ENCODE measurements at regions not wholly inside any gene's neighbourhood (a gene's known extent, or its start where the extent isn't known, plus 50 kb on each side); places are given as distances from the start of the nearest gene placed in this dataset.

DNA sequence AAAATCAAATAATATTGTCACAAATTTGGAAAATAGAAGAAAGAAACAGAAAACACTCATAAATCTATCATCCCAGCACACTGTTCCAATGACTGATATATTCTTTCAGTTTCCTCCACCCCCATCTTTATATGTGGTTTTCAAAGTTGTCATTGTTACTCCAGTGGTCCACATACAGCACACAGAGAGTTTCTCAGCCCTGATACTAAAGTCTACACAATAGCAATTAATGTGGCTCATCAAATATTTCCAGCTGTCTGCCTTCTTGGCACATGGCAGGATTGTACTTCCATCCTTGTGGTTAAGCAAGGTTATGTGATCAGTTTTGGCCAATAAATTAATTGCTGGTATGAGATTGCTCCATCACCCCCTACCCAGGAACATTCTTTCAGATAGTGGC is 221.7 kb downstream of the PDCD6IP start:
- no peaks in the 10 kb centered on the region for H3K9me3 ChIP-seq (ENCODE audit: insufficient read depth, low read depth, low read length)
- no peak overlapping the region for H4K8ac ChIP-seq (ENCODE audit: low read depth, low read length)
- no peak overlapping the region for H3K23ac ChIP-seq (ENCODE audit: low read length)
- H2AFZ ChIP-seq (ENCODE audit: insufficient read depth, low read length, poor library complexity), result no peak overlapping the region
- H2BK12ac ChIP-seq (ENCODE audit: low read length), result no peak overlapping the region
- H4K91ac ChIP-seq (ENCODE audit: low read depth, low read length), result no peak overlapping the region
- H2BK120ac ChIP-seq (ENCODE audit: insufficient read depth, low read length, poor library complexity), result no peak overlapping the region
- no peak overlapping the region for H2BK5ac ChIP-seq (ENCODE audit: low read depth, low read length, poor library complexity)
- no peak overlapping the region for H4K12ac ChIP-seq (ENCODE audit: low read depth, low read length)
- H3K36me3 ChIP-seq (ENCODE audit: control insufficient read depth in 1 of 2, insufficient read depth in 2 of 2, low read length in 2 of 2), result no peaks in the 10 kb centered on the region
- no peak for DNase-seq
- H3K14ac ChIP-seq (ENCODE audit: low read length), result no peak overlapping the region
- H3K27ac ChIP-seq (ENCODE audit: low read depth, low read length), result no peak overlapping the region
- H3K27me3 ChIP-seq (ENCODE audit: insufficient read depth, low read length), result no peaks in the 10 kb centered on the region
- no peaks in the 10 kb centered on the region for H3K79me2 ChIP-seq (ENCODE audit: control insufficient read depth, insufficient read depth, low read length, poor library complexity)
- no peak overlapping the region for H3K4ac ChIP-seq (ENCODE audit: low read depth, low read length)
- H3K4me3 ChIP-seq (ENCODE audit: low read depth, low read length), result no peak overlapping the region
- no peaks in the 10 kb centered on the region for H3K79me1 ChIP-seq (ENCODE audit: low read length)
- no peak overlapping the region for H3K18ac ChIP-seq (ENCODE audit: low read length)
- H3K4me1 ChIP-seq (ENCODE audit: control insufficient read depth in 1 of 2, insufficient read depth in 2 of 2, low read length in 2 of 2), result no peaks in the 10 kb centered on the region
- H3K4me2 ChIP-seq (ENCODE audit: low read length), result no peak overlapping the region
- no peak overlapping the region for H2AK5ac ChIP-seq (ENCODE audit: low read length)
- H3K9ac ChIP-seq (ENCODE audit: low read length), result no peak overlapping the region

DNA sequence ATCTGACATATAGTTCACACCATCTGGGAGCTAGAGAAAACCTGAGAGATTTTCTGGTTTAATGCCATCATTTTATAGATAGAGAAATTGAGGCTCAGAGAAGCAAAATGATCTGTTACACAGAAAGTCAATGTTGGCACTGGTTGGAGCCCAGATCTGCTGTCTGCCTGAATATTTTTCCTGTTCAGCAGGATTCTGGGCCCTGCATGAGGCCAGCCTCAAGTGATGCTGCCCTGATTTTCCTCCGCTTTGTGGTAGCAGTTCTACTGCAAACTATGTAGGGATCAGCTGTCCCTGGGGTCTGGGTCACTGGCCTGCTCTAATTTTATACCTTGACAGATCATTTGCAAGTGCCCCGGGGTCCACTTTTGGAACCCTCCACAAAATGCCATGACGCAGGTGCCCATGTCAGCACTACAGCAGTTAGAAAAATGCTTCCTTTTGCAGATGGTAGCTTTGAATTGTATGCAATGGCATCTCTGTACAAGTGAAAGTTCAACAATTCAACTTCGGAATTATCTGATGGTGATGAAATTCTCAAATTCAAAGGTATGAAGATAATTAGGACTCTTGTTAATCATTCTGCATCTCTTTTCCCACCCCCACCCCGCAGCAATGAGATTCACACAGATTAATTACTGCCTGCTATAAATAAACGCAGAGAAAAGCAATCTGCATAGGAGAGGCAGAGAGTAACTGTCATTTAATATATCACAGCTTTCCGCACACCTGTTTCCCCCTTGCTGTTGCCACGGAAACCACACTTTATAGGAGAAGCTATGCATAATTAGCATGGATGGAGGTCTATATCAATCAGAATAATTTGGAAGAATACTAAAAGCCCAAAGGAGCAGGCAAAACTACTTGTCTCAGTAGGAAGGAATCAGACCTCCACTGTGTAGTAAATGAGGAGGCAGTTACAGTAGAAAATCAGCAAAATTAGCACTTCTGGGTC is 222.6 kb downstream of the PDCD6IP start:
- no peaks in the 10 kb centered on the region for H3K79me1 ChIP-seq (ENCODE audit: low read length)

DNA sequence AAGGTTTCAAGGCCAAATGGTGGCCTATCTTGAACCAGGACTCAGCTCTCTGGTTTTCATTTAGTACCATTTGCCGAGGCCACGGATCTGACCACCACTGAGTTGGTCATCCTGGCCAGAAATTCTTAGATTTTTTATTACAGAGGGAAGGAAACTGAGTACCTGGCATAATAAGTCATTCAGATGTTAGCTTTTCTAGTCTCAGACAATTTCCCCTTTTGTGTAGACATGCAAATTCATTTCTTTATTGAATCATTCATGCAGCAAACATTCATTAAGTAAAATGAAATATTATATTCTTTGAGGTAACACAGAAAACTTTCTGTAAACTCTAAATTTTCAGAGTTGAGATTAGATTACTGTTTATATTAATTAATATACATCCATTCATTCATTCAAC is 223.7 kb downstream of the PDCD6IP start:
- Histone ChIP-seq H3K23ac (ENCODE audit: low read length) (no peak overlapping the region), H3K36me3 (ENCODE audit: control insufficient read depth in 1 of 2, insufficient read depth in 2 of 2, low read length in 2 of 2) (no peaks in the 10 kb centered on the region), H3K9me3 (ENCODE audit: insufficient read depth, low read depth, low read length) (no peaks in the 10 kb centered on the region), H3K4me2 (ENCODE audit: low read length) (no peak overlapping the region), H3K4me3 (ENCODE audit: low read depth, low read length) (no peak overlapping the region), H2BK5ac (ENCODE audit: low read depth, low read length, poor library complexity) (no peak overlapping the region), H3K79me1 (ENCODE audit: low read length) (no peaks in the 10 kb centered on the region), H2BK120ac (ENCODE audit: insufficient read depth, low read length, poor library complexity) (no peak overlapping the region), H4K12ac (ENCODE audit: low read depth, low read length) (no peak overlapping the region), H3K14ac (ENCODE audit: low read length) (no peak overlapping the region), H3K79me2 (ENCODE audit: control insufficient read depth, insufficient read depth, low read length, poor library complexity) (no peaks in the 10 kb centered on the region), H2AK5ac (ENCODE audit: low read length) (no peak overlapping the region), H2AFZ (ENCODE audit: insufficient read depth, low read length, poor library complexity) (no peak overlapping the region), H3K4me1 (ENCODE audit: control insufficient read depth in 1 of 2, insufficient read depth in 2 of 2, low read length in 2 of 2) (no peaks in the 10 kb centered on the region), H4K8ac (ENCODE audit: low read depth, low read length) (no peak overlapping the region), H2BK12ac (ENCODE audit: low read length) (no peak overlapping the region), H3K18ac (ENCODE audit: low read length) (no peak overlapping the region), H4K91ac (ENCODE audit: low read depth, low read length) (no peak overlapping the region), H3K27me3 (ENCODE audit: insufficient read depth, low read length) (no peaks in the 10 kb centered on the region), H3K27ac (ENCODE audit: low read depth, low read length) (no peak overlapping the region), H3K9ac (ENCODE audit: low read length) (no peak overlapping the region), H3K4ac (ENCODE audit: low read depth, low read length) (no peak overlapping the region)
- DNase-seq, result no peak
- WGBS (ENCODE audit: extremely low coverage, insufficient coverage, insufficient read length), result no CpG with 5 or more reads among the region's 2 CpGs

More for the DNA sequence above, 222.6 kb downstream of the PDCD6IP start:
- Histone ChIP-seq H2BK5ac (ENCODE audit: low read depth, low read length, poor library complexity) (no peak overlapping the region), H2BK120ac (ENCODE audit: insufficient read depth, low read length, poor library complexity) (no peak overlapping the region), H3K9me3 (ENCODE audit: insufficient read depth, low read depth, low read length) (no peaks in the 10 kb centered on the region), H3K4ac (ENCODE audit: low read depth, low read length) (no peak overlapping the region), H3K4me3 (ENCODE audit: low read depth, low read length) (no peak overlapping the region), H3K9ac (ENCODE audit: low read length) (no peak overlapping the region), H4K91ac (ENCODE audit: low read depth, low read length) (no peak overlapping the region), H3K23ac (ENCODE audit: low read length) (no peak overlapping the region), H3K36me3 (ENCODE audit: control insufficient read depth in 1 of 2, insufficient read depth in 2 of 2, low read length in 2 of 2) (no peaks in the 10 kb centered on the region), H3K14ac (ENCODE audit: low read length) (no peak overlapping the region), H4K12ac (ENCODE audit: low read depth, low read length) (no peak overlapping the region), H3K4me1 (ENCODE audit: control insufficient read depth in 1 of 2, insufficient read depth in 2 of 2, low read length in 2 of 2) (no peaks in the 10 kb centered on the region), H4K8ac (ENCODE audit: low read depth, low read length) (no peak overlapping the region), H3K27ac (ENCODE audit: low read depth, low read length) (no peak overlapping the region), H3K18ac (ENCODE audit: low read length) (no peak overlapping the region), H2AK5ac (ENCODE audit: low read length) (no peak overlapping the region), H3K4me2 (ENCODE audit: low read length) (no peak overlapping the region), H2BK12ac (ENCODE audit: low read length) (no peak overlapping the region), H3K27me3 (ENCODE audit: insufficient read depth, low read length) (no peaks in the 10 kb centered on the region), H3K79me2 (ENCODE audit: control insufficient read depth, insufficient read depth, low read length, poor library complexity) (no peaks in the 10 kb centered on the region), H2AFZ (ENCODE audit: insufficient read depth, low read length, poor library complexity) (no peak overlapping the region)
- DNase-seq, result no peak
- no CpG with 5 or more reads among the region's 8 CpGs for WGBS (ENCODE audit: extremely low coverage, insufficient coverage, insufficient read length)

DNA sequence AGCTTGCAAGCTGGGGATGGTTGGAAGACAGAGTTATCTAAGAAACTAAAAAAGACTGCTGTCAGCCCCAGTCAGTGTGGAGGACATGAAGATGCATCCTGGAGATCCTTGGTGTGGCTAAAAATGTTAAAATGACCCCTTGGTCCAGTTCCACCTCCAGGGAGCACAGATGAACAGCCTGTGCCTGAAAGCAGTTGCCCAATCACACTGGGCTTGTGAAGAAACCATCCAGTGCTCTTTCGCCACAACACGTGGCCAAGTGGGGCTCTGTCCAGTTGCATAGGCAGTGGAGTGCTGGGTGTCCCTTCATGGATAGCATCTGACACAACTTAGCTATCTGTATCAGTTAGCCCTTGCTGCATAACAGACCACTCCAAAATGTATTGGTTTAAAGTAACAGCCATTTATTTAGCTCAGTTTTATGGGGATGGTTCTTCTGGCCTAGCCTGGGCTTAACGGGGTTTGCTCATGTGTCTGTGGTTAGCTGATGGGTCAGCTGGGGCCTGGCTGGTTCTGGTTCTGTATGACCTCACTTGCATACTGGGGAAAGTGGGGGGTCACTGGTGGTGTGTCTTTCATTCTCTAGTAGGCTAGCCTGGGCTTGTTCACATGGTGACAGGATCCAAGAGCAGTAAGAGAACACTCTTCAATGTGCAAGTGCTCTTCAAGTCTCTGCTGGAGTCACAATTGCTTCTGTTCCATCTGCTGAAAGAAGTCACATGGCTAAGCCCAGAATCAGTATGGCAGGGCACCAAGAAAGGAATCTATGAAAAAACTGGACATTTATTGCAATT is 226.2 kb downstream of the PDCD6IP start:
- Histone ChIP-seq H3K27me3 (ENCODE audit: insufficient read depth, low read length) (no peaks in the 10 kb centered on the region), H4K8ac (ENCODE audit: low read depth, low read length) (no peak overlapping the region), H3K14ac (ENCODE audit: low read length) (no peak overlapping the region), H3K4me2 (ENCODE audit: low read length) (no peak overlapping the region), H2BK5ac (ENCODE audit: low read depth, low read length, poor library complexity) (no peak overlapping the region), H3K9me3 (ENCODE audit: insufficient read depth, low read depth, low read length) (no peaks in the 10 kb centered on the region), H4K91ac (ENCODE audit: low read depth, low read length) (no peak overlapping the region), H2BK120ac (ENCODE audit: insufficient read depth, low read length, poor library complexity) (no peak overlapping the region), H3K4me3 (ENCODE audit: low read depth, low read length) (no peak overlapping the region), H3K9ac (ENCODE audit: low read length) (peak overlapping the region; percentile 30), H3K23ac (ENCODE audit: low read length) (no peak overlapping the region), H4K12ac (ENCODE audit: low read depth, low read length) (no peak overlapping the region), H3K36me3 (ENCODE audit: control insufficient read depth in 1 of 2, insufficient read depth in 2 of 2, low read length in 2 of 2) (no peaks in the 10 kb centered on the region), H2AK5ac (ENCODE audit: low read length) (no peak overlapping the region), H3K79me1 (ENCODE audit: low read length) (no peaks in the 10 kb centered on the region), H3K79me2 (ENCODE audit: control insufficient read depth, insufficient read depth, low read length, poor library complexity) (no peaks in the 10 kb centered on the region), H3K4me1 (ENCODE audit: control insufficient read depth in 1 of 2, insufficient read depth in 2 of 2, low read length in 2 of 2) (no peaks in the 10 kb centered on the region), H3K18ac (ENCODE audit: low read length) (no peak overlapping the region), H3K27ac (ENCODE audit: low read depth, low read length) (no peak overlapping the region), H2BK12ac (ENCODE audit: low read length) (no peak overlapping the region), H3K4ac (ENCODE audit: low read depth, low read length) (no peak overlapping the region), H2AFZ (ENCODE audit: insufficient read depth, low read length, poor library complexity) (no peak overlapping the region)
- WGBS (ENCODE audit: extremely low coverage, insufficient coverage, insufficient read length), result no CpG with 5 or more reads among the region's 3 CpGs
- no peak for DNase-seq

Measured in trophoblast cell (in vitro differentiated cells and primary cell).